ENCODE measurements at regions not wholly inside any gene's neighbourhood (a gene's known extent, or its start where the extent isn't known, plus 50 kb on each side); places are given as distances from the start of the nearest gene placed in this dataset.

GRCh38 chr9:88193766-88194165, 55.5 kb upstream of the SPATA31C2 start:
- Histone ChIP-seq H3K4me1 (ENCODE audit: control insufficient read depth, extremely low read depth, insufficient read depth, low read length) (peaks cover 27% of the 10 kb centered on the region), H3K9ac (ENCODE audit: control insufficient read depth, extremely low read depth, insufficient read depth, low read length) (no peak overlapping the region), H3K36me3 (ENCODE audit: control insufficient read depth in 2 of 2, extremely low read depth in 1 of 2, insufficient read depth in 2 of 2, low read length in 2 of 2) (no peaks in the 10 kb centered on the region), H3K27ac (ENCODE audit: control insufficient read depth, insufficient read depth, low read length) (no peak overlapping the region), H3K9me3 (ENCODE audit: control insufficient read depth, low read depth, low read length) (no peaks in the 10 kb centered on the region), H4K20me1 (ENCODE audit: control insufficient read depth, extremely low read depth, insufficient read depth, low read length) (no peaks in the 10 kb centered on the region), H3K27me3 (ENCODE audit: control insufficient read depth, extremely low read depth, insufficient read depth, low read length) (no peaks in the 10 kb centered on the region), H3K9me1 (ENCODE audit: control insufficient read depth, extremely low read depth, insufficient read depth, low read length) (no peaks in the 10 kb centered on the region), H3K4me2 (ENCODE audit: control insufficient read depth, extremely low read depth, insufficient read depth, low read depth, low read length) (no peak overlapping the region), H3K4me3 (ENCODE audit: control insufficient read depth in 2 of 3, extremely low read depth in 1 of 3, insufficient read depth in 2 of 3, low read depth in 1 of 3, low read length in 3 of 3) (no peak overlapping the region), H3K79me2 (ENCODE audit: control insufficient read depth, insufficient read depth, low read length) (no peaks in the 10 kb centered on the region), H2AFZ (ENCODE audit: control insufficient read depth, low read length) (no peak overlapping the region)
- TF ChIP-seq EZH2 (IDR thresholded peaks at IDR 0.05; ENCODE audit: low read length), result no peak
- no peak for TF ChIP-seq CTCF (optimal IDR thresholded peaks at IDR 0.05 in 1 of 3, IDR thresholded peaks at IDR 0.05 in 1 of 3, conservative IDR thresholded peaks at IDR 0.05 in 1 of 3; ENCODE audit: extremely low read depth in 1 of 3, insufficient read depth in 2 of 3, low read length in 3 of 3)
- FAIRE-seq, result no peak
- no peak for DNase-seq (ENCODE audit: low read depth, low spot score)
- dilution Hi-C loops (cut with MboI; ENCODE audit: extremely low pct_ligation_motif_present, low sequenced_read_pairs), result no loop called here

GRCh38 chr9:88191456-88191855, 53.2 kb upstream of the SPATA31C2 start:
- H3K79me2 ChIP-seq (ENCODE audit: control insufficient read depth, insufficient read depth, low read length), result no peaks in the 10 kb centered on the region
- H3K4me1 ChIP-seq (ENCODE audit: control insufficient read depth, extremely low read depth, insufficient read depth, low read length), result peaks cover 5% of the 10 kb centered on the region
- dilution Hi-C loops (cut with MboI; ENCODE audit: extremely low pct_ligation_motif_present, low sequenced_read_pairs), result no loop called here
- no peak overlapping the region for H3K9ac ChIP-seq (ENCODE audit: control insufficient read depth, extremely low read depth, insufficient read depth, low read length)
- no peaks in the 10 kb centered on the region for H3K27me3 ChIP-seq (ENCODE audit: control insufficient read depth, extremely low read depth, insufficient read depth, low read length)
- no peak overlapping the region for H3K4me3 ChIP-seq (ENCODE audit: control insufficient read depth in 2 of 3, extremely low read depth in 1 of 3, insufficient read depth in 2 of 3, low read depth in 1 of 3, low read length in 3 of 3)
- no peak for FAIRE-seq
- H3K4me2 ChIP-seq (ENCODE audit: control insufficient read depth, extremely low read depth, insufficient read depth, low read depth, low read length), result no peak overlapping the region
- DNase-seq (ENCODE audit: low read depth, low spot score), result no peak
- no peak overlapping the region for H2AFZ ChIP-seq (ENCODE audit: control insufficient read depth, low read length)
- no peaks in the 10 kb centered on the region for H3K9me3 ChIP-seq (ENCODE audit: control insufficient read depth, low read depth, low read length)
- H3K36me3 ChIP-seq (ENCODE audit: control insufficient read depth in 2 of 2, extremely low read depth in 1 of 2, insufficient read depth in 2 of 2, low read length in 2 of 2), result no peaks in the 10 kb centered on the region
- no peaks in the 10 kb centered on the region for H3K9me1 ChIP-seq (ENCODE audit: control insufficient read depth, extremely low read depth, insufficient read depth, low read length)
- no peak for TF ChIP-seq CTCF (optimal IDR thresholded peaks at IDR 0.05 in 1 of 3, IDR thresholded peaks at IDR 0.05 in 1 of 3, conservative IDR thresholded peaks at IDR 0.05 in 1 of 3; ENCODE audit: extremely low read depth in 1 of 3, insufficient read depth in 2 of 3, low read length in 3 of 3)
- TF ChIP-seq EZH2 (IDR thresholded peaks at IDR 0.05; ENCODE audit: low read length), result no peak
- H3K27ac ChIP-seq (ENCODE audit: control insufficient read depth, insufficient read depth, low read length), result no peak overlapping the region
- H4K20me1 ChIP-seq (ENCODE audit: control insufficient read depth, extremely low read depth, insufficient read depth, low read length), result no peaks in the 10 kb centered on the region

All from keratinocyte (primary cell).